OCI-LY1 (cell line): ENCODE measurements at regions not wholly inside any gene's neighbourhood (a gene's known extent, or its start where the extent isn't known, plus 50 kb on each side); places are given as distances from the start of the nearest gene placed in this dataset.

Experiments
- H2AFZ ChIP-seq: fragments of 200-600 bp; sonication (generic), shearing (Covaris generic); 2 replicates; pipeline ENCODE4 v1.6.0; 2014; ENCODE audit warnings: antibody characterized with exemption, mild to moderate bottlenecking, low read length
- H3F3A ChIP-seq: fragments of 200-600 bp; sonication (generic), shearing (Covaris generic); 2 replicates; pipeline ENCODE4 v1.6.0; 2014; ENCODE audit warnings: mild to moderate bottlenecking, antibody characterized with exemption, low read length, moderate library complexity; ENCODE audit not compliant: insufficient read depth
- H3K27ac ChIP-seq: fragments of 200-600 bp; sonication (generic); 2 replicates; pipeline ENCODE4 v1.5.1; 2014; ENCODE audit warnings: low read length, mixed run types, mild to moderate bottlenecking, low read depth; ENCODE audit not compliant: poor library complexity, severe bottlenecking
- H3K27me3 ChIP-seq: fragments of 200-600 bp; sonication (generic); 2 replicates; pipeline ENCODE4 v1.6.0; 2014; ENCODE audit warnings: antibody characterized with exemption, mild to moderate bottlenecking, low read length, moderate library complexity; ENCODE audit not compliant: insufficient read depth
- H3K36me3 ChIP-seq: fragments of 200-600 bp; sonication (generic); 2 replicates; pipeline ENCODE4 v1.6.1; 2014; ENCODE audit warnings: mild to moderate bottlenecking, antibody characterized with exemption, low read length, moderate library complexity, mixed read lengths; ENCODE audit not compliant: insufficient read depth
- H3K4me1 ChIP-seq: fragments of 200-600 bp; sonication (generic); 2 replicates; pipeline ENCODE4 v1.5.1; 2014; ENCODE audit warnings: mild to moderate bottlenecking, low read length, moderate library complexity; ENCODE audit not compliant: insufficient read depth, severe bottlenecking
- H3K4me2 ChIP-seq: fragments of 200-600 bp; sonication (generic), shearing (Covaris generic); 2 replicates; pipeline ENCODE4 v1.6.1; 2014; ENCODE audit warnings: low read length
- H3K4me3 ChIP-seq: fragments of 200-600 bp; sonication (generic); 2 replicates; pipeline ENCODE4 v1.5.1; 2014; ENCODE audit warnings: low read length, low read depth, mild to moderate bottlenecking, mixed read lengths; ENCODE audit not compliant: poor library complexity, severe bottlenecking
- H3K79me2 ChIP-seq: fragments of 200-600 bp; shearing (Covaris generic); 2 replicates; pipeline ENCODE4 v1.6.1; 2016; ENCODE audit warnings: mixed run types, low read length, mixed read lengths; ENCODE audit not compliant: insufficient read depth
- H3K9ac ChIP-seq: fragments of 200-600 bp; sonication (generic), shearing (Covaris generic); 2 replicates; pipeline ENCODE4 v1.6.1; 2014; ENCODE audit warnings: mild to moderate bottlenecking, low read length, mixed read lengths
- H3K9me2 ChIP-seq: fragments of 200-600 bp; sonication (generic), shearing (Covaris generic); 2 replicates; pipeline ENCODE4 v1.6.1; 2014; ENCODE audit warnings: low read depth, mild to moderate bottlenecking, low read length, mixed read lengths
- H3K9me3 ChIP-seq: fragments of 200-600 bp; shearing (Covaris generic); 2 replicates; pipeline ENCODE4 v1.6.1; 2014; ENCODE audit warnings: low read length, mixed read lengths
- H4K20me1 ChIP-seq: fragments of 200-600 bp; sonication (generic), shearing (Covaris generic); 2 replicates; pipeline ENCODE4 v1.6.0; 2016; ENCODE audit warnings: mild to moderate bottlenecking, low read length; ENCODE audit not compliant: insufficient read depth
- CTCF ChIP-seq: fragments of 200-600 bp; sonication (generic), shearing (Covaris generic); IDR thresholded peaks from 2 replicates; pipeline ENCODE4 v1.5.1; 2017; ENCODE audit warnings: mild to moderate bottlenecking, antibody characterized with exemption, low read length, moderate library complexity, mixed read lengths
- EZH2 ChIP-seq: fragments of 200-600 bp; sonication (generic), shearing (Covaris generic); IDR thresholded peaks from 2 replicates; pipeline ENCODE4 v1.8.0; 2017; ENCODE audit warnings: borderline replicate concordance, mixed run types, mild to moderate bottlenecking, antibody characterized with exemption, low read length, moderate library complexity, mixed read lengths

GRCh38 chr12:42648061-42648460 is 58.5 kb upstream of the PRICKLE1 start:
- Histone ChIP-seq H3K4me3 (no peak overlapping the region), H2AFZ (no peak overlapping the region), H3K9me3 (no peaks in the 10 kb centered on the region), H3K36me3 (no peaks in the 10 kb centered on the region), H3K27ac (no peak overlapping the region), H3K4me2 (no peak overlapping the region), H3K9ac (no peak overlapping the region), H3K9me2 (no peaks in the 10 kb centered on the region), H3K4me1 (no peaks in the 10 kb centered on the region), H3K79me2 (no peaks in the 10 kb centered on the region), H3F3A (no peaks in the 10 kb centered on the region), H4K20me1 (no peaks in the 10 kb centered on the region), H3K27me3 (no peaks in the 10 kb centered on the region)
- TF ChIP-seq CTCF (no peak), EZH2 (no peak)

GRCh38 chr12:42643881-42644579 is 54.5 kb upstream of the PRICKLE1 start:
- Histone ChIP-seq H3K9me2 (no peaks in the 10 kb centered on the region), H2AFZ (no peak overlapping the region), H3K4me3 (no peak overlapping the region), H3K4me2 (no peak overlapping the region), H3K27ac (no peak overlapping the region), H3K9ac (no peak overlapping the region), H3K9me3 (no peaks in the 10 kb centered on the region), H4K20me1 (no peaks in the 10 kb centered on the region), H3K4me1 (no peaks in the 10 kb centered on the region), H3F3A (no peaks in the 10 kb centered on the region), H3K79me2 (no peaks in the 10 kb centered on the region), H3K36me3 (no peaks in the 10 kb centered on the region), H3K27me3 (no peaks in the 10 kb centered on the region)
- TF ChIP-seq CTCF = no peak
- no peak for TF ChIP-seq EZH2

GRCh38 chr12:42641221-42641885 is 51.8 kb upstream of the PRICKLE1 start:
- Histone ChIP-seq H4K20me1 (no peaks in the 10 kb centered on the region), H3K9ac (no peak overlapping the region), H3K36me3 (no peaks in the 10 kb centered on the region), H3F3A (no peaks in the 10 kb centered on the region), H3K4me1 (no peaks in the 10 kb centered on the region), H3K4me3 (no peak overlapping the region), H3K9me2 (no peaks in the 10 kb centered on the region), H2AFZ (no peak overlapping the region), H3K27me3 (no peaks in the 10 kb centered on the region), H3K9me3 (no peaks in the 10 kb centered on the region), H3K4me2 (no peak overlapping the region), H3K79me2 (no peaks in the 10 kb centered on the region), H3K27ac (no peak overlapping the region)
- TF ChIP-seq CTCF (no peak), EZH2 (no peak)
